Cardiac fibroblast (primary cell): ENCODE measurements at regions not wholly inside any gene's neighbourhood (a gene's known extent, or its start where the extent isn't known, plus 50 kb on each side); places are given as distances from the start of the nearest gene placed in this dataset.

Source experiments
- DNase-seq, 2 donors: peaks; one replicate each; pipeline versions ENCODE4 v3.0.0 to v3.0.0-alpha.2; 2010; ENCODE audit warnings: low read depth in 2 of 2
- H3K4me3 ChIP-seq, 2 donors: replicated peaks in 1 of 2; 1 replicate in 1 of 2; 2 replicates in 1 of 2; pipeline ENCODE4 v1.5.1; 2011; ENCODE audit warnings: low read depth in 2 of 2, low read length in 2 of 2, mild to moderate bottlenecking in 2 of 2, moderate library complexity in 1 of 2
- CTCF ChIP-seq: IDR thresholded peaks from one replicate; pipeline ENCODE4 v1.5.1; 2011; ENCODE audit warnings: low read depth, mild to moderate bottlenecking, low read length, inconsistent platforms

GRCh38 chr9:34907044-34907443 lies 51.0 kb upstream of the PHF24 start:
- H3K4me3 ChIP-seq, result no peak overlapping the region
- no peak for TF ChIP-seq CTCF
- no peak for DNase-seq

- peak; percentile 79 for TF ChIP-seq CTCF
- peak; percentile 76 to 79 for DNase-seq
- no peak overlapping the region for H3K4me3 ChIP-seq
Observed at GRCh38 chr9:34899535-34900158, 58.4 kb upstream of the PHF24 start.

- DNase-seq, result no peak
- no peak overlapping the region for H3K4me3 ChIP-seq
- no peak for TF ChIP-seq CTCF
Observed at GRCh38 chr9:34898846-34899245, 59.2 kb upstream of the PHF24 start.

GRCh38 chr9:34896112-34896511 lies 62.0 kb upstream of the PHF24 start:
- TF ChIP-seq CTCF, result peak; percentile 20
- no peak overlapping the region for H3K4me3 ChIP-seq
- DNase-seq, result peak in 1 of 2 donors; percentile 5

GRCh38 chr9:34892886-34893285 lies 65.2 kb upstream of the PHF24 start:
- H3K4me3 ChIP-seq, result no peak overlapping the region
- TF ChIP-seq CTCF, result no peak
- no peak for DNase-seq

- no peak for TF ChIP-seq CTCF
- no peak overlapping the region for H3K4me3 ChIP-seq
- DNase-seq, result no peak
Observed at GRCh38 chr9:34891386-34891785, 66.7 kb upstream of the PHF24 start.

- H3K4me3 ChIP-seq, result no peak overlapping the region
- peak; percentile 1 to 6 for DNase-seq
- no peak for TF ChIP-seq CTCF
Observed at GRCh38 chr9:34887841-34888240, 70.2 kb upstream of the PHF24 start.
